ENCODE measurements at regions not wholly inside any gene's neighbourhood (a gene's known extent, or its start where the extent isn't known, plus 50 kb on each side); places are given as distances from the start of the nearest gene placed in this dataset.

DNA sequence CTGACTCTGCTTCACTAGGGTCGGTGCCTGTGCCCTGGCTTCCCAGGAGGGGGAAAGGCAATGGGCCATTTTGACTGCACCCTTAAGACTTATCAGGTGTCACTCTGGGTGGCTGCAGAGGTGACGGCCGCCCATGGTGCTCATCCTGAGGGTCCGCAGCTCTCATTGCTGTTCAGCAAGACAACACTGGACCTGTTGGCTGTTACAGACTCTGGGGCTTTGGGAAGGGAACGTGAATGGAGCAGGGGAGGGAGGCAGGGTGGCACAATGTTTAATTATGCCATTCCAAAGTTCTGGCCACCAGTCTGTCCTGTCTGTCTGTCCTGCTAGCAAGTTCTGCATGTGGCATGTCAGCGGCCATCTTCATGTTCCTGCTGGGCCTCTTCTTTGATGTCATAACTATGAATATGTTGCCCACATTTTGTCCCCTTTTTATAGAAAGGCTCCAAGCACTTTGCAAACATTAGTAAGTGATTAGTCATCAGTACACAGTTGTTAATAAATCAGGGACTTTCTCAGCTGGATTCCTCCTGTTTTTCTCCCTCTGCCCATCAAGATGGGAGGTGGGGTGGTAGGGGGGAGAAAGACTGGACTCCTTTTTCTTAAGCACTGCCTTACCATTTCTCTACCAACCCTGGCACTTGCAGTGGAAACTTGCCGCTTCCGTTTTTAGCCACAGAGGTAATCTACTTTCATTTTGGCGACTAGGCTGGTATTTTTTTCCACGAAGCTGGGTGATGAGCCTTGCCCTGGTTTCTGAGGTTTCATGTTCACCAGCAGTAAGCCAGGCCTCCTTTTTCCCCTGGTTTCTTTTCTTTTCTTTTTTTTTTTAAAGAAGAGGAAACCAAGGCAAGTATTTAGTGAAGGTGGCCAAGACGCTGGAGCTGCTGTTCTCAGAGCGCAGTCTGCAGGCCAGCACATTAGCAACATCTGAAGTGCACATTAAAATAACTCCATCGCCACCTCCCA lies 88.6 kb upstream of the TRIM2 start:
- Histone ChIP-seq H3K36me3 (ENCODE audit: insufficient read depth, low read length) (no peaks in the 10 kb centered on the region), H3K4me3 (ENCODE audit: low read depth, low read length) (peak overlapping the region; percentile 55), H3K79me2 (ENCODE audit: control insufficient read depth, insufficient read depth, low read length, unreplicated experiment) (no peaks in the 10 kb centered on the region), H3K27me3 (ENCODE audit: insufficient read depth, low read length) (no peaks in the 10 kb centered on the region), H3K27ac (ENCODE audit: low read depth, low read length) (peak overlapping the region; percentile 84), H3K4me1 (ENCODE audit: control insufficient read depth, insufficient read depth, low read length, unreplicated experiment) (peaks cover 17% of the 10 kb centered on the region), H2AFZ (ENCODE audit: low read length, unreplicated experiment) (peak overlapping the region; percentile 61)

DNA sequence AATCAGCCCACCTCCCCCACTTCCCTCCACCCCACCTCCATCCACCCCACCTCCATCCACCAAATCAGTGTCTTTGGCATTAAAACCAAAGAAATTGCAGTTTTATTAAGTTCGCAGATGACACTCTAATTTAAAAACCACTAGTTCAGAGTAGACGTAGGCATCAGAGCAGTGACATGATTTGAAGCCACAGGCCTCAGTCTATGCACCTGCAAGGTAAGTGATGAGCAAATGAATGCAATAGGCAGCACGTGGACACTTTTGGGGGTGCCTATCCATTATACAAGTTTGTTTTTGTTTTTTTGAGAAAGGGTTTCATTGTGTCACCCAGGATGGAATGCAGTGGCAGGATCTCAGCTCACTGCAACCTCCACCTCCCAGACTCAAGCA lies 88.0 kb upstream of the TRIM2 start:
- peak overlapping the region; percentile 84 for H3K27ac ChIP-seq (ENCODE audit: low read depth, low read length)
- H2AFZ ChIP-seq (ENCODE audit: low read length, unreplicated experiment): peak overlapping the region; percentile 61
- H3K4me3 ChIP-seq (ENCODE audit: low read depth, low read length): peak overlapping the region; percentile 55
- no peaks in the 10 kb centered on the region for H3K36me3 ChIP-seq (ENCODE audit: insufficient read depth, low read length)
- H3K79me2 ChIP-seq (ENCODE audit: control insufficient read depth, insufficient read depth, low read length, unreplicated experiment): no peaks in the 10 kb centered on the region
- peaks cover 17% of the 10 kb centered on the region for H3K4me1 ChIP-seq (ENCODE audit: control insufficient read depth, insufficient read depth, low read length, unreplicated experiment)
- H3K27me3 ChIP-seq (ENCODE audit: insufficient read depth, low read length): no peaks in the 10 kb centered on the region

DNA sequence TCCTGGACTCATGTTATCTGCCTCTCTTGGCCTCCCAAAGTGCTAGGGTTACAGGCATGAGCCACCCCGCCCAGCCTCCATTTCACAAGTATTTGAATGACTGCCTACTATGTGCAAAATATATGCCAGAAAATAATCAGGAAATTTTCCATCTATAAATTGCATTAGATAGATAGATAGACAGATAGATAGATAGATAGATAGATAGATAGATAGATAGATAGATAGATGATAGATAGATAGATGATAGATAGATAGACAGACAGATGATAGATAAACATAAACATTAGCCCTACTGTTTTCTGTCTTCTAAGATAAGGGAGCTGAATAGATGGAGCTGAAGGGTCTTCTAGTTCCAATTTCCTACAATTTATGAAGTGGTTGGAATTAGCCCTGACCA lies 87.4 kb upstream of the TRIM2 start:
- Histone ChIP-seq H3K36me3 (ENCODE audit: insufficient read depth, low read length) (no peaks in the 10 kb centered on the region), H3K27me3 (ENCODE audit: insufficient read depth, low read length) (no peaks in the 10 kb centered on the region), H3K79me2 (ENCODE audit: control insufficient read depth, insufficient read depth, low read length, unreplicated experiment) (no peaks in the 10 kb centered on the region), H3K27ac (ENCODE audit: low read depth, low read length) (no peak overlapping the region), H3K4me3 (ENCODE audit: low read depth, low read length) (no peak overlapping the region), H3K4me1 (ENCODE audit: control insufficient read depth, insufficient read depth, low read length, unreplicated experiment) (peaks cover 17% of the 10 kb centered on the region), H2AFZ (ENCODE audit: low read length, unreplicated experiment) (no peak overlapping the region)

DNA sequence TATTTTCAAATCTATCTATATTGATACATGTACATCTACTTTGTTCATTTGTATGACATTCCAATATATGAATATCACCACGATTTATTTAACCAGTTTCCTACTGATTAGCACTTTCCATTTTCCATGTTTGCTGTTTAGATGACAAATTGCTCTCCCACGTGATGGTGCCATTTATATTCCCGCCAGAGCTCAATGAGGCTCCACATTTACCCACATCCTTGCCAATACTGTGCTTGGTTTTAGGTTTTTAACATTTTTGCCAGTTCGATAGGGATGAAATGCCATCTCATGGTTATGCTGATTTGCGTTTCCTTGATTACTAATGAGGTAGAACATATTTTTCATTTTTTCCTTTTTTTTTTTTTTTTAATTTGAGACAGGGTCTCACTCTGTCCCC lies 86.7 kb upstream of the TRIM2 start:
- no peak overlapping the region for H2AFZ ChIP-seq (ENCODE audit: low read length, unreplicated experiment)
- no peaks in the 10 kb centered on the region for H3K27me3 ChIP-seq (ENCODE audit: insufficient read depth, low read length)
- no peak overlapping the region for H3K27ac ChIP-seq (ENCODE audit: low read depth, low read length)
- no peaks in the 10 kb centered on the region for H3K79me2 ChIP-seq (ENCODE audit: control insufficient read depth, insufficient read depth, low read length, unreplicated experiment)
- H3K4me3 ChIP-seq (ENCODE audit: low read depth, low read length): no peak overlapping the region
- H3K4me1 ChIP-seq (ENCODE audit: control insufficient read depth, insufficient read depth, low read length, unreplicated experiment): peaks cover 17% of the 10 kb centered on the region
- H3K36me3 ChIP-seq (ENCODE audit: insufficient read depth, low read length): no peaks in the 10 kb centered on the region

GRCh38 chr4:153119626-153120025 lies 84.6 kb upstream of the TRIM2 start:
- H3K36me3 ChIP-seq (ENCODE audit: insufficient read depth, low read length): no peaks in the 10 kb centered on the region
- no peaks in the 10 kb centered on the region for H3K27me3 ChIP-seq (ENCODE audit: insufficient read depth, low read length)
- no peak overlapping the region for H3K4me3 ChIP-seq (ENCODE audit: low read depth, low read length)

GRCh38 chr4:153120235-153120634 lies 84.0 kb upstream of the TRIM2 start:
- Histone ChIP-seq H3K27me3 (ENCODE audit: insufficient read depth, low read length) (no peaks in the 10 kb centered on the region), H3K4me1 (ENCODE audit: control insufficient read depth, insufficient read depth, low read length, unreplicated experiment) (peaks cover 6% of the 10 kb centered on the region), H3K36me3 (ENCODE audit: insufficient read depth, low read length) (no peaks in the 10 kb centered on the region), H3K79me2 (ENCODE audit: control insufficient read depth, insufficient read depth, low read length, unreplicated experiment) (no peaks in the 10 kb centered on the region), H3K4me3 (ENCODE audit: low read depth, low read length) (no peak overlapping the region), H3K27ac (ENCODE audit: low read depth, low read length) (no peak overlapping the region), H2AFZ (ENCODE audit: low read length, unreplicated experiment) (no peak overlapping the region)

More at GRCh38 chr4:153119626-153120025, 84.6 kb upstream of the TRIM2 start:
- H3K79me2 ChIP-seq (ENCODE audit: control insufficient read depth, insufficient read depth, low read length, unreplicated experiment): no peaks in the 10 kb centered on the region
- H3K27ac ChIP-seq (ENCODE audit: low read depth, low read length): no peak overlapping the region
- no peak overlapping the region for H2AFZ ChIP-seq (ENCODE audit: low read length, unreplicated experiment)
- H3K4me1 ChIP-seq (ENCODE audit: control insufficient read depth, insufficient read depth, low read length, unreplicated experiment): peaks cover 12% of the 10 kb centered on the region

DNA sequence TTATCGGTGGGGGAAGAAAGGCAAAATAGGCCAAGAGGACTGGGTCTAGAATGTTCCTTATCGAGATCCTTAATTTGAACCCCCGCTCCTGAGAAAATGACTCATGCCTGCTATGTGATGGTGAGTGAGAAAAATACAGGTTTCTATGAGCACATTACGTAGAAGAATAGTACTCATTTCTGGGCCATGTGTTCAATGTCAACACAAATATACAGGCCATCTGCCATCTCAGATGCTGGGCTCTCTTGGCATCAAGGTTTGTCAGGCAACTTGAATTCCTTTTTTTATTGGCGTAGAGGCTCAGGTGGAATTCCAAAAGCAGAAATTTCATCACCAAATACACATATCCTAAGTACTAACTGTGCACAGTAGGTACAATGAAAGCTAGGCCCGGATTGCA lies 81.4 kb upstream of the TRIM2 start:
- Histone ChIP-seq H3K36me3 (ENCODE audit: insufficient read depth, low read length) (no peaks in the 10 kb centered on the region), H3K79me2 (ENCODE audit: control insufficient read depth, insufficient read depth, low read length, unreplicated experiment) (no peaks in the 10 kb centered on the region), H3K27me3 (ENCODE audit: insufficient read depth, low read length) (no peaks in the 10 kb centered on the region), H3K27ac (ENCODE audit: low read depth, low read length) (no peak overlapping the region), H3K4me3 (ENCODE audit: low read depth, low read length) (no peak overlapping the region), H2AFZ (ENCODE audit: low read length, unreplicated experiment) (no peak overlapping the region), H3K4me1 (ENCODE audit: control insufficient read depth, insufficient read depth, low read length, unreplicated experiment) (no peaks in the 10 kb centered on the region)

- no peak overlapping the region for H2AFZ ChIP-seq (ENCODE audit: low read length, unreplicated experiment)
- no peak overlapping the region for H3K4me3 ChIP-seq (ENCODE audit: low read depth, low read length)
- H3K4me1 ChIP-seq (ENCODE audit: control insufficient read depth, insufficient read depth, low read length, unreplicated experiment): no peaks in the 10 kb centered on the region
- H3K36me3 ChIP-seq (ENCODE audit: insufficient read depth, low read length): no peaks in the 10 kb centered on the region
- H3K27me3 ChIP-seq (ENCODE audit: insufficient read depth, low read length): peaks cover 5% of the 10 kb centered on the region; the same call in 1 of the 2 replicates
- H3K79me2 ChIP-seq (ENCODE audit: control insufficient read depth, insufficient read depth, low read length, unreplicated experiment): no peaks in the 10 kb centered on the region
- no peak overlapping the region for H3K27ac ChIP-seq (ENCODE audit: low read depth, low read length)
Observed at GRCh38 chr4:153126137-153126536, 78.1 kb upstream of the TRIM2 start.

DNA sequence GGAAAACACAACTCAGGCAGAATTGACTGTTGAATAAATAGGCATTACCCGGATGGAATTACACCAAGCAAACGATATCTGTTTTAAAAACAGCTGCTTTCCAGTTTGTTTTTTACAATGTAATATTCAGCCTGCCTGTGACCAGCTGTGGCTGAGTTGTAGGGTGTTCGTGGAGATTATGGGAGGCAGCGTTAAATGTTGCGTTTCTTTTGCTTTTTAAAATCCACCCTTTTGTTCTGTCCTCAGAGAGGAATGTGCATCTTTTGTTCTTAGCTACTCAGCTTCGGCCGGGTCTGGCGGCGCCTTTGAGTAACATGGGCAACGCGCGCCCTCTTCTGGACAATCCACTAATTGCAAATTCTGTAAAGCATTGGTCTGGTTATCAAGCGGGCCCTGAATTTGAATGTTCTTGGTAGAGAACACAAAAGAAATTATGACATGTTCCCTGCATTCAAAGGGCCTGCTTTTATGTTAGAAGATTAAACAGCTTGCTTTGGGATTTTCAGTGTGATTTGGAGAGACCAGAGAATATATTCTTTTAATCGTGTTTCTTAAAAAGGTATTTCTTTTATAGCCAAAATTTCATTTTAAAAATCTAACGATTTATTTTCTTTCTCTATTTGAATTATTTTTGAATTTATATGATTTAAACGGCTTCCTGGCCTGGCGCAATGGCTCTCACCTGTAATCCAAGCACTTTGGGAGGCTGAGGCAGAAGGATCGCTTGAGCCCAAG lies 76.3 kb upstream of the TRIM2 start:
- Histone ChIP-seq H2AFZ (ENCODE audit: low read length, unreplicated experiment) (peak overlapping the region; percentile 83), H3K4me3 (ENCODE audit: low read depth, low read length) (peak overlapping the region; percentile 53), H3K27me3 (ENCODE audit: insufficient read depth, low read length) (peaks cover 8% of the 10 kb centered on the region; the same call in 1 of the 2 replicates), H3K4me1 (ENCODE audit: control insufficient read depth, insufficient read depth, low read length, unreplicated experiment) (no peaks in the 10 kb centered on the region), H3K27ac (ENCODE audit: low read depth, low read length) (no peak overlapping the region), H3K36me3 (ENCODE audit: insufficient read depth, low read length) (no peaks in the 10 kb centered on the region), H3K79me2 (ENCODE audit: control insufficient read depth, insufficient read depth, low read length, unreplicated experiment) (no peaks in the 10 kb centered on the region)

DNA sequence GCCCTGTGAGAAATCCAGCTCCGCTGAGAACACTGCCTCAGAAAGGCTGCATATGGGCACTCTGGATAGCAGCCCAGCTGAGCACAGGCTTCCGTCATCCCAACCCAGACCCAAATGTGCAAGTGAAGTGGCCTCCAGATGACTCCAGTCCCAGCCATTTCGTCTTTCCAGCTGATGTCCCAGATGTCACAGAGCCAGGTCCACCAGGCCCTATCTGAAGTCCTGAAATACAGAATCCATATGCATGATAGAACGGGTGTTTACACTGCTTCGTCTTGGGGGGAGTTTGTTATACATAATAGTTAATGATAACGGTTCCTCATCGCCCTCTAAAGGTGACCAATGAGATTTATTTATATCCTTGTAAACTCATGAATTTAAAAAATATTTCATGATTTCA lies 72.6 kb upstream of the TRIM2 start:
- no peak overlapping the region for H2AFZ ChIP-seq (ENCODE audit: low read length, unreplicated experiment)
- H3K4me3 ChIP-seq (ENCODE audit: low read depth, low read length): no peak overlapping the region
- H3K27ac ChIP-seq (ENCODE audit: low read depth, low read length): no peak overlapping the region
- peaks cover 8% of the 10 kb centered on the region; the same call in 1 of the 2 replicates for H3K27me3 ChIP-seq (ENCODE audit: insufficient read depth, low read length)
- H3K36me3 ChIP-seq (ENCODE audit: insufficient read depth, low read length): no peaks in the 10 kb centered on the region
- H3K4me1 ChIP-seq (ENCODE audit: control insufficient read depth, insufficient read depth, low read length, unreplicated experiment): peaks cover 12% of the 10 kb centered on the region
- H3K79me2 ChIP-seq (ENCODE audit: control insufficient read depth, insufficient read depth, low read length, unreplicated experiment): no peaks in the 10 kb centered on the region

Measured in ACC112 (cell line).